ENCODE measurements at regions not wholly inside any gene's neighbourhood (a gene's known extent, or its start where the extent isn't known, plus 50 kb on each side); places are given as distances from the start of the nearest gene placed in this dataset.

DNA sequence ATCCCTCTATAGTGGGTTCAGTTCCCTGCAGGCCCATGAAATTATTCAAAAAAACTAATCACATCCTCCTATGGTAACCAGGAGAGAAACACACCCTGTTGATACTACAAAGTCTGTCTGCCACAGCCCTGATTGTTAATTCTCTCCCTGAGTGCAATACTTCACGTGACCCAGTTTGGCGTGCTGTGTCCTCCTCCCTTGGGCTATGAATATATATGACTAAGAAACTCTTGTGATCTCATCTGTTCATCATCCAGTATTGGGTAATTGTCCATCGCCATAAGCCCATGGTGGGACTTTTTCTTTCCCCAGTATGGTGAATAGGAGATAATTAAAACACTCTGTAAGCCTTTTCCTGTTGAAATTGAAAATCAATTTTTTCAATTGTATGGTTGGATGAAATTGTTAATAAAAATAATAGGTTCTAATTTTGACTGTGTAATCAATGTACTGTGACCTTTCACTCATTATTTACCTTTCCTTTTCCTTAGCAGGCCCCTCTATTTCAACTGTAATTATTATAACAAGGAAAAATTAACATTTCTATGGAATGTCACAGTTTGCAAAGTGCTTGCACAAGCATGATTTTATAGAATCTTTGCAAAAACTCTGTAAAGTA is 1822.6 kb downstream of the SUCLG1 start:
- in situ Hi-C loops (cut with HindIII; ENCODE audit: low sequenced_read_pairs): no loop called here
- TF ChIP-seq, protein P1, sequence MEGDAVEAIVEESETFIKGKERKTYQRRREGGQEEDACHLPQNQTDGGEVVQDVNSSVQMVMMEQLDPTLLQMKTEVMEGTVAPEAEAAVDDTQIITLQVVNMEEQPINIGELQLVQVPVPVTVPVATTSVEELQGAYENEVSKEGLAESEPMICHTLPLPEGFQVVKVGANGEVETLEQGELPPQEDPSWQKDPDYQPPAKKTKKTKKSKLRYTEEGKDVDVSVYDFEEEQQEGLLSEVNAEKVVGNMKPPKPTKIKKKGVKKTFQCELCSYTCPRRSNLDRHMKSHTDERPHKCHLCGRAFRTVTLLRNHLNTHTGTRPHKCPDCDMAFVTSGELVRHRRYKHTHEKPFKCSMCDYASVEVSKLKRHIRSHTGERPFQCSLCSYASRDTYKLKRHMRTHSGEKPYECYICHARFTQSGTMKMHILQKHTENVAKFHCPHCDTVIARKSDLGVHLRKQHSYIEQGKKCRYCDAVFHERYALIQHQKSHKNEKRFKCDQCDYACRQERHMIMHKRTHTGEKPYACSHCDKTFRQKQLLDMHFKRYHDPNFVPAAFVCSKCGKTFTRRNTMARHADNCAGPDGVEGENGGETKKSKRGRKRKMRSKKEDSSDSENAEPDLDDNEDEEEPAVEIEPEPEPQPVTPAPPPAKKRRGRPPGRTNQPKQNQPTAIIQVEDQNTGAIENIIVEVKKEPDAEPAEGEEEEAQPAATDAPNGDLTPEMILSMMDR (IDR thresholded peaks at IDR 0.05; ENCODE audit: low read depth, low read length): no peak
- DNase-seq (ENCODE audit: low read depth, low spot score): no peak
- no peak overlapping the region for H3K4me3 ChIP-seq (ENCODE audit: low read depth, low read length)

DNA sequence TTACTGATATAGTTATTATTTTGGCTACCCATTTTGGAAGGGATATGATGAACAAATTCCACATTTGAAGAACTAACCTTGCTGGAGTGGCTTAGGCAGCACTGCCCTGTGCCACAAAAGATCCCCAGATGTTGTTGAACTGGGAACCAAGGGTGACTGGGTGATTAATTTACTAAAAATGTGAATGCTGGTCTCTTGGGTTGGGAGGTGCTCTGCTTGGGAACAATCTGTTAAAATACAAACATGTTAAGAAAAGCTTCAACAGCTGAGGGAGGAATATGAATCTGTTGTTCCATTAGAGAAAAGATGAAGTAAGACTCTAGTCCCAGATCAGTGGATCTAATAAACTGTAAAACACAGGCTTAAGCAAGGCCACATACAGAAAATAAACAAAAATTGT is 1860.1 kb downstream of the SUCLG1 start:
- no peak for DNase-seq (ENCODE audit: low read depth, low spot score)
- TF ChIP-seq, protein P1 (IDR thresholded peaks at IDR 0.05; ENCODE audit: low read depth, low read length): no peak
- in situ Hi-C loops (cut with HindIII; ENCODE audit: low sequenced_read_pairs): no loop called here
- no peak overlapping the region for H3K4me3 ChIP-seq (ENCODE audit: low read depth, low read length)

DNA sequence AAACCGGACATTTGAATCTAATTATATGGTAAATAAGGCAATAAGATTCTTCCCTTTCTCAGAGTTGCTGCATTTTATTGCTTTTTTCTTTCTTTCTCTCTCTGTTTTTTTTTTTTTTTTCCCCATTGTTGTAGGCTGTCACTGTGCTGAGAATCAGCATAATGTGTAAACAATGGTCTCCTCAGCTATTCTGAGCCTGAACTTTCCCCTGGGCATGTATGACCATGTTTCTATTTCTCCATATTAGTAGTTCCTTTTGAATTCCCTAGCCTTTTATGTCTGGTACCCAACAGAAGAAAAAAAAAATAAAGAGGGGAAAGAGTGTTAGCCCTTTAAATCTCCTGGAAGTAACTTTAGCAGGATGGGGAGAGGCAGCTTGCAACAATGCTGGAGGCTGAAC is 1862.5 kb downstream of the SUCLG1 start:
- in situ Hi-C loops (cut with HindIII; ENCODE audit: low sequenced_read_pairs): no loop called here
- TF ChIP-seq, protein P1 (IDR thresholded peaks at IDR 0.05; ENCODE audit: low read depth, low read length): no peak

DNA sequence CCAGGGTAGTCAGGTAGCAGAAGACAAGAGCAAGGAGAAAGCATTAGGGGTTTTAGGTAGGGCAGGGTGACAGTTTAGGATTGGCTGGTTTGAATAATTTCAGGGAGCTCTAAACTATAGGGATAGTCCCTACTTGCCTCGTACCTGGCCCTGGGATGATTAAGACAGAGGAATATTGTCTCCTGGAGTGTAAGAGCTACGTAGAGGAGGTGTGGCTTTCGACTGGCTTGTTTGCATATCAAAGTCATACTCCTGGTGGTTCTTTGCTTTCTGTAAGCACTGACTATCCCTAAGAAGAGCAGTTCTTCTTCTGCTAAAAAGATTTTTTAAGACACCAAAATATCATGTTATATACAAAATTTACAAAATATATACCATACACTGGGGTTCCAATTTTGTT is 1867.4 kb downstream of the SUCLG1 start:
- TF ChIP-seq, protein P1 (IDR thresholded peaks at IDR 0.05; ENCODE audit: low read depth, low read length): no peak
- no peak overlapping the region for H3K4me3 ChIP-seq (ENCODE audit: low read depth, low read length)
- in situ Hi-C loops (cut with HindIII; ENCODE audit: low sequenced_read_pairs): no loop called here
- DNase-seq (ENCODE audit: low read depth, low spot score): no peak

More for the DNA sequence above, 1862.5 kb downstream of the SUCLG1 start:
- DNase-seq (ENCODE audit: low read depth, low spot score): no peak
- no peak overlapping the region for H3K4me3 ChIP-seq (ENCODE audit: low read depth, low read length)

DNA sequence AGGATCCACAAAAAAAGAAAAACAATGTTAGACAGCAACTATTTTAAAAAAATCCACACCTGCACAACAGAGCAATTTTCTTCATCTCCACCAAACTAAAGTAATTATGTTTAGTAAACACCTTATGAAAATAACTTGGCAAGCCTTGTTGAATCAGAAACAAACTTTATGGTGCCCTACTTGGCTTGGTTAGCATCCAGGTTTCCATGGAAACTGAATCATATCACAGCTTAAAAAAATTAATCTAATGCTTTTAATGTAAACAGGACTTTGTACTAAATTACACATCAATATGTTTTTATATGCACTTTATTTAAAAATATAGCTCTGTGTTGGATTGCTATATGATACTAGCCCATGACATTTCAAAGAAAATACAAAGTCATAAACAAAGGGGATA is 1882.4 kb downstream of the SUCLG1 start:
- in situ Hi-C loops (cut with HindIII; ENCODE audit: low sequenced_read_pairs): no loop called here

DNA sequence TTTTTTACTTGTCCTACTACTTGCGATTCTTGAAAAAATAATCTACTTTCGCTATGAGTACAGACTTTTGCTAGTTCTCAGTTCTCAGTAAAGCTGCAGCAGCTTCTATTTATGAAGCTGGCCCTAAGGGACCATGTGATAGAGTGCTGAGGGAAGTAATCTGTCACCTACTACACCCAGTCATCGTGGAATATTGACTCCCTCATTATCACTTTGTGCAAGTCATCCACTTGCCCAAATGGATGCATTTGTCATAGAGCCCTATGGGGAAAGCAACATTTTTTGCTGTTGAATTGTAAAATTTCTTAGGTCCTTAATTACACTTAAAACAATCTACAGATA is 1919.8 kb downstream of the SUCLG1 start:
- no peak for DNase-seq (ENCODE audit: low read depth, low spot score)
- in situ Hi-C loops (cut with HindIII; ENCODE audit: low sequenced_read_pairs): no loop called here
- TF ChIP-seq, protein P1 (IDR thresholded peaks at IDR 0.05; ENCODE audit: low read depth, low read length): no peak
- no peak overlapping the region for H3K4me3 ChIP-seq (ENCODE audit: low read depth, low read length)

More for the DNA sequence above, 1882.4 kb downstream of the SUCLG1 start:
- no peak overlapping the region for H3K4me3 ChIP-seq (ENCODE audit: low read depth, low read length)
- TF ChIP-seq, protein P1 (IDR thresholded peaks at IDR 0.05; ENCODE audit: low read depth, low read length): no peak
- DNase-seq (ENCODE audit: low read depth, low spot score): no peak

All from astrocyte of the spinal cord (primary cell).